K562 (cell line): ENCODE measurements at regions not wholly inside any gene's neighbourhood (a gene's known extent, or its start where the extent isn't known, plus 50 kb on each side); places are given as distances from the start of the nearest gene placed in this dataset.
A peak's percentile ranks its signal among the peaks of the same experiment; 100 is the strongest.

ENCODE experiments used
- BCOR ChIP-seq: fragments of 450-650 bp; IDR thresholded peaks from 2 replicates; pipeline ENCODE4 v1.6.1; 2016
- CAMTA2 ChIP-seq: fragments of 250-450 bp; sonication (Bioruptor Pico); conservative IDR thresholded peaks from 2 replicates; pipeline ENCODE4 v1.5.1; 2022
- HCFC1 ChIP-seq: IDR thresholded peaks from 2 replicates; pipeline ENCODE4 v1.6.1; 2012; ENCODE audit warnings: low read depth, low read length, improper control_type of control experiment
- HDAC1 ChIP-seq, 2 experiments: fragments of 450-650 bp; IDR thresholded peaks; 2 replicates each; pipeline ENCODE4 v1.6.1; 2016 to 2017; ENCODE audit warnings: inconsistent platforms in 1 of 2, mild to moderate bottlenecking in 1 of 2, moderate library complexity in 1 of 2
- HES1 ChIP-seq: fragments of 450-650 bp; IDR thresholded peaks from 2 replicates; pipeline ENCODE4 v1.6.1; 2016; ENCODE audit warnings: low read depth, mild to moderate bottlenecking, moderate library complexity
- MEF2D ChIP-seq: conservative IDR thresholded peaks from 2 replicates; pipeline ENCODE4 v1.6.1; 2016; ENCODE audit warnings: low read depth, missing genetic modification characterization, missing compliant biosample characterization
- NFE2 ChIP-seq: IDR thresholded peaks from 2 replicates; pipeline ENCODE4 v1.6.1; 2014; ENCODE audit warnings: antibody characterized with exemption, low read depth
- PYGO2 ChIP-seq: fragments of 450-650 bp; IDR thresholded peaks from 2 replicates; pipeline ENCODE4 v1.6.1; 2016; ENCODE audit warnings: mild to moderate bottlenecking, missing genetic modification characterization, moderate library complexity, missing compliant biosample characterization
- SRSF3 ChIP-seq: fragments of 200-400 bp; formaldehyde crosslinking; IDR thresholded peaks from 2 replicates; pipeline ENCODE4 v1.6.1; 2016; ENCODE audit warnings: mild to moderate bottlenecking, low read length, moderate library complexity; ENCODE audit not compliant: insufficient read depth
- STAG1 ChIP-seq: sonication (generic); formaldehyde crosslinking; IDR thresholded peaks from 2 replicates; pipeline ENCODE4 v1.5.0; 2020; ENCODE audit warnings: missing genetic modification reagents, borderline replicate concordance
- TEAD2 ChIP-seq: fragments of 450-650 bp; IDR thresholded peaks from 2 replicates; pipeline ENCODE4 v1.6.1; 2016; ENCODE audit warnings: missing genetic modification characterization, control low read depth, missing compliant biosample characterization
- ZBTB11 ChIP-seq, 3 experiments: fragments of 200-800 bp in 1 of 3; fragments of 250-450 bp in 1 of 3; fragments of 450-650 bp in 1 of 3; sonication (Bioruptor Pico) in 1 of 3; sonication (Bioruptor generic) in 1 of 3; formaldehyde crosslinking in 1 of 3; IDR thresholded peaks; 2 replicates each; pipeline versions ENCODE4 v1.6.1 to v1.8.0; 2016 to 2022; ENCODE audit warnings: mild to moderate bottlenecking in 2 of 3, missing genetic modification characterization in 2 of 3, missing compliant biosample characterization in 1 of 3, moderate library complexity in 1 of 3
- ZC3H8 ChIP-seq: fragments of 450-650 bp; IDR thresholded peaks from 2 replicates; pipeline ENCODE4 v1.6.1; 2017
- ZNF133 ChIP-seq: fragments of 250-450 bp; sonication (Bioruptor Pico); IDR thresholded peaks from 2 replicates; pipeline ENCODE4 v1.4.0; 2020; ENCODE audit warnings: mild to moderate bottlenecking
- ZNF318 ChIP-seq, 2 experiments: fragments of 450-650 bp; IDR thresholded peaks; 2 replicates each; pipeline ENCODE4 v1.6.1; 2016; ENCODE audit warnings: mild to moderate bottlenecking in 2 of 2, borderline replicate concordance in 1 of 2, low read depth in 1 of 2, moderate library complexity in 1 of 2

- TF ChIP-seq HDAC1 (IDR thresholded peaks at IDR 0.05) (no peak), CAMTA2 (CRISPR knock-in tag) (no peak), MEF2D (peak; percentile 64; the same call in 1 of the 2 replicates), HCFC1 (no peak), ZBTB11 (CRISPR knock-in tag; IDR thresholded peaks at IDR 0.05) (peak in 1 of 3 experiments; percentile 61; a peak in 1 of 6 replicates), STAG1 (CRISPR knock-in tag) (no peak), ZNF133 (CRISPR knock-in tag) (no peak), BCOR (no peak), SRSF3 (no peak), ZNF318 (IDR thresholded peaks at IDR 0.05; ENCODE audit: borderline replicate concordance in 1 of 2, low read depth in 1 of 2) (peak in 1 of 2 experiments; percentile 54; a peak in 1 of 4 replicates), PYGO2 (no peak), ZC3H8 (no peak), TEAD2 (tag) (peak; percentile 61; the same call in 1 of the 2 replicates), NFE2 (peak; percentile 100), HES1 (no peak)
Measured at GRCh38 chr16:65975049-65975708, 391.3 kb upstream of the CDH5 start (continued).
